Neural progenitor cell (in vitro differentiated cells): ENCODE measurements at regions not wholly inside any gene's neighbourhood (a gene's known extent, or its start where the extent isn't known, plus 50 kb on each side); places are given as distances from the start of the nearest gene placed in this dataset.

ENCODE experiments used
- EZH2 ChIP-seq: fragments of 200-600 bp; sonication (generic); IDR thresholded peaks from 2 replicates; pipeline ENCODE4 v1.6.1; 2017; ENCODE audit warnings: antibody characterized with exemption, mild to moderate bottlenecking, moderate library complexity
- TF ChIP-seq, protein P1 (sequence below): fragments of 200-600 bp; sonication (generic); IDR thresholded peaks from 2 replicates; pipeline ENCODE4 v1.5.1; 2017; ENCODE audit warnings: antibody characterized with exemption, mild to moderate bottlenecking

DNA sequence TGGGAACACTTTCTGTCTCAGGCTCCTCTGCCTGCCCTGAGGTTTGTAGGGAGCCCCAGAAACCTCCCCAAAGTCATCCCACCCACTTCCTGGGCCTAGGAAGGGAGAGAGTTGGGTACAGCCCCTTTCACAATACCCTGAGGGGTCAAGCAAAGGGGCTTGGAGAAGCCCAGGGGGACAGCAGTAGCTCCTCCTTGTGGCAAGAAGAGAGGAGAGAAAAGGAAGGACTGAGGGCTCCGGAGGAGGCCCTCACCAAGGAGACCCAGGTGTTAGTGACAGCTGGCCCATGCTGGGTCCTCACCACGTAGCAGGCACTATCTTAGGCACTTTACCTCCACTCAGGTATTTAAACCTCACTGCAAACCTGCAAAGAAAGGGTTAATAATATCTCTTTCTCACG is 112.8 kb downstream of the IRX5 start:
- TF ChIP-seq, protein P1, sequence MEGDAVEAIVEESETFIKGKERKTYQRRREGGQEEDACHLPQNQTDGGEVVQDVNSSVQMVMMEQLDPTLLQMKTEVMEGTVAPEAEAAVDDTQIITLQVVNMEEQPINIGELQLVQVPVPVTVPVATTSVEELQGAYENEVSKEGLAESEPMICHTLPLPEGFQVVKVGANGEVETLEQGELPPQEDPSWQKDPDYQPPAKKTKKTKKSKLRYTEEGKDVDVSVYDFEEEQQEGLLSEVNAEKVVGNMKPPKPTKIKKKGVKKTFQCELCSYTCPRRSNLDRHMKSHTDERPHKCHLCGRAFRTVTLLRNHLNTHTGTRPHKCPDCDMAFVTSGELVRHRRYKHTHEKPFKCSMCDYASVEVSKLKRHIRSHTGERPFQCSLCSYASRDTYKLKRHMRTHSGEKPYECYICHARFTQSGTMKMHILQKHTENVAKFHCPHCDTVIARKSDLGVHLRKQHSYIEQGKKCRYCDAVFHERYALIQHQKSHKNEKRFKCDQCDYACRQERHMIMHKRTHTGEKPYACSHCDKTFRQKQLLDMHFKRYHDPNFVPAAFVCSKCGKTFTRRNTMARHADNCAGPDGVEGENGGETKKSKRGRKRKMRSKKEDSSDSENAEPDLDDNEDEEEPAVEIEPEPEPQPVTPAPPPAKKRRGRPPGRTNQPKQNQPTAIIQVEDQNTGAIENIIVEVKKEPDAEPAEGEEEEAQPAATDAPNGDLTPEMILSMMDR: peak; percentile 45
- no peak for TF ChIP-seq EZH2
